Activated CD8-positive, alpha-beta T cell treated with anti-CD3 and anti-CD28 coated beads, Interleukin-2, amount 10 ng/mL, durations not matched to agents 7 days and 5 days (primary cell): ENCODE measurements at regions not wholly inside any gene's neighbourhood (a gene's known extent, or its start where the extent isn't known, plus 50 kb on each side); places are given as distances from the start of the nearest gene placed in this dataset.

ENCODE experiments used
- ATAC-seq: fragments of 150-1000 bp; cut with Tn5 transposase; one replicate; pipeline ENCODE4 v1.10.0; 2021; ENCODE audit warnings: moderate library complexity
- CTCF ChIA-PET: fragments of 350-600 bp; sonication (Branson Sonifier 250); formaldehyde crosslinking; loops from one replicate; lab custom pipeline; 2021; ENCODE audit warnings: antibody characterized with exemption; lab: Charles Lee
- POLR2A ChIA-PET: fragments of 350-600 bp; sonication (Branson Sonifier 250); formaldehyde crosslinking; loops from one replicate; lab custom pipeline; 2021; ENCODE audit warnings: antibody characterized with exemption; lab: Charles Lee
- DNase-seq: peaks from one replicate; pipeline ENCODE4 v3.0.0-alpha.2; 2020
- H3K27ac Mint-ChIP-seq: one replicate; pipeline ENCODE4 v1.8.0; 2021; ENCODE audit warnings: mild to moderate bottlenecking, mixed read lengths
- H3K27me3 Mint-ChIP-seq: one replicate; pipeline ENCODE4 v1.8.0; 2021; ENCODE audit warnings: low read depth, mixed read lengths
- H3K36me3 Mint-ChIP-seq: one replicate; pipeline ENCODE4 v1.8.0; 2021; ENCODE audit warnings: low read depth, mixed read lengths
- H3K4me1 Mint-ChIP-seq: one replicate; pipeline ENCODE4 v1.8.0; 2021; ENCODE audit warnings: low read depth, mixed read lengths
- H3K4me3 Mint-ChIP-seq: one replicate; pipeline ENCODE4 v1.8.0; 2021; ENCODE audit warnings: mild to moderate bottlenecking, mixed read lengths
- H3K9me3 Mint-ChIP-seq: one replicate; pipeline ENCODE4 v1.8.0; 2022; ENCODE audit warnings: mixed read lengths; ENCODE audit not compliant: insufficient read depth

DNA sequence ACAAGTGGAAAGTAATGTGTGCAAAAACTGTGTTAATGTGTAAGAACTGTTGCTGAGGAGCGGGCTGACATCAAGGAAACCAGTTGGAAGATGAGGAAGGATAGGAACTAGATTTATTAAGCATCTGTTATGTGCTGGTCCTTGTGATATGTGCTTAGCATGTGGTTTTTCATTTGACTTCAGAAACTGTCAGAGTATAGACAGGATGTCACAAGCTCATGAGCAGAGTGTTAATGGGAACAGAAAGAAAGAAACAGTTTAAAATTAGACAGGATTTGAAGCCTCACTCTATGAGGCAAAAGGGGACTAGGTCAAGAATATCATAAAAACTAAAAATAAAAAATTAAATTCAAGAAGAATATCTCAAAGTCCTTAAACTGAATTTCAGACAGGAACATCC, 270.6 kb upstream of the DPPA4 start:
- H3K4me1 Mint-ChIP-seq = no peaks in the 10 kb centered on the region
- POLR2A ChIA-PET = no interaction called here
- DNase-seq (no peak), ATAC-seq (no peak)
- no peaks in the 10 kb centered on the region for H3K36me3 Mint-ChIP-seq
- H3K9me3 Mint-ChIP-seq = no peaks in the 10 kb centered on the region
- H3K27ac Mint-ChIP-seq = no peak overlapping the region
- CTCF ChIA-PET = no interaction called here
- no peak overlapping the region for H3K4me3 Mint-ChIP-seq
- peaks cover 3% of the 10 kb centered on the region for H3K27me3 Mint-ChIP-seq

DNA sequence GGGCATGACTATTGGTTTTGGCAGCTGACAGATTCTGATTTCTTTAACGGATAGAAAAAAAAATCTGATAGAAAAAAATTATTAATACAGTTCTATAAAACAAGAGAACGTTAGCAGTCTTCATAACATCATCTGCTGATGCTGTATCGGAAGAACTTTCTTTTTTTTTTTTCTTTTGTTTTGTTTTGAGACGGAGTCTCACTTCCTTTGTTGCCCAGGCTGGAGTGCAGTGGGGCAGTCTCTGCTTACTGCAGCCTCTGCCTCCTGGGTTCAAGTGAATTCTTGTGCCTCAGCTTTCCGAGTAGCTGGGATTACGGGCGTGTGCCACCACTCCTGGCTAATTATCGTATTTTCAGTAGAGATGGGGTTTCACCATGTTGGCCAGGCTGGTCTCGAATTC, 271.2 kb upstream of the DPPA4 start:
- peaks cover 3% of the 10 kb centered on the region for H3K27me3 Mint-ChIP-seq
- DNase-seq = no peak
- ChIA-PET CTCF (no interaction called here), POLR2A (no interaction called here)
- no peaks in the 10 kb centered on the region for H3K4me1 Mint-ChIP-seq
- no peak overlapping the region for H3K27ac Mint-ChIP-seq
- H3K36me3 Mint-ChIP-seq = no peaks in the 10 kb centered on the region
- H3K4me3 Mint-ChIP-seq = no peak overlapping the region
- H3K9me3 Mint-ChIP-seq = no peaks in the 10 kb centered on the region
- ATAC-seq = no peak

DNA sequence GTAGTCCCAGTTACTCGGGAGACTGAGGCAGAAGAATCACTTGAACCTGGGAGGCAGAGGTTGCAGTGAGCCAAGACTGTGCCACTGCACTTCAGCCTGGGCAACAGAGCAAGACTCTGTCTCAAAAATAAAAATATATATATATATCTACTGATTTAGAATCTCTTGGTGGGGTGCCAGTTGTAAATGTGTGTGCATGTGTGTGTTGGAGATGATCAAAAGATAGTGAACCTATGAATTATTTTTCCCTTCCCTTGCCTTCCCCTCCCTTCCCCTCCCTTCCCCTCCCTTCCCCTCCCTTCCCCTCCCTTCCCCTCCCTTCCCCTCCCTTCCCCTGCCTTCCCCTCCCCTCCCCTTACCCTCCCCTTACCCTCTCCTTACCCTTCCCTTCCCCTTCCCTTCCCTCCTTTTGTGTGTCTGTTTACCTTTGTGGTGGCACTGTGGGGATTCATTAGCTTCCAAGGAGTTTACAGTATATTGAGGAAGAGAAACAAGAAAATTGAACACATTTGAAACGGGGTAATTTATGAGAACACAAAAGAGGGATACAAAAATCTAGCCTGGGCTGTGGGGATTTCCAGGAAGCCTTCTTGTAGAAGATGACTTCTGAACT, 281.5 kb upstream of the DPPA4 start:
- CTCF ChIA-PET = no interaction called here
- Mint-ChIP-seq H3K36me3 (no peaks in the 10 kb centered on the region), H3K4me1 (no peaks in the 10 kb centered on the region), H3K4me3 (no peak overlapping the region), H3K27me3 (no peaks in the 10 kb centered on the region), H3K27ac (no peak overlapping the region), H3K9me3 (no peaks in the 10 kb centered on the region)
- DNase-seq = no peak
- POLR2A ChIA-PET = no interaction called here
- no peak for ATAC-seq

DNA sequence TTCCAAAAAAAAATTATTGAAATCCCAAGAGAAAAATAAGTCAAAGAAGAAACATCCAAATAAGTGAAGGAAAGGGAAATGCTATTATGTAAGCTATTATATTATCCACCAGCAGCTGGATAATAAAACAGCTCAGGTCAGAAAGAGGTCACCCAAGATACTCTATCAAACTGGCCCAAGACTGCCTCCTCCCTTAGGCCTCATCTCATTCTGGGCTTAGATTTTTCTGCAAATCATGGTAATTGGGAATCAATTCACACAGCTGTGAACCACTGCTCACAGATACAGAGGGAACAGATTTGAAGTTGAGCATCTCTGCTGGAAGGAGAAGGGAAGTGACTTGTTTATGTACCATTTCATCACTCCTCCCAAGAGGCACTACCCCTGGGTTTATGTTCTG, 294.6 kb upstream of the DPPA4 start:
- ATAC-seq (no peak), DNase-seq (no peak)
- ChIA-PET POLR2A (no interaction called here), CTCF (interaction anchor here (1.6 kb wide), 1 partner anchor 21 kb away, joined by 4 read pairs; no protein-coding TSS in a partner anchor)
- Mint-ChIP-seq H3K4me1 (no peaks in the 10 kb centered on the region), H3K4me3 (no peak overlapping the region), H3K9me3 (no peaks in the 10 kb centered on the region), H3K36me3 (no peaks in the 10 kb centered on the region), H3K27me3 (no peaks in the 10 kb centered on the region), H3K27ac (no peak overlapping the region)

DNA sequence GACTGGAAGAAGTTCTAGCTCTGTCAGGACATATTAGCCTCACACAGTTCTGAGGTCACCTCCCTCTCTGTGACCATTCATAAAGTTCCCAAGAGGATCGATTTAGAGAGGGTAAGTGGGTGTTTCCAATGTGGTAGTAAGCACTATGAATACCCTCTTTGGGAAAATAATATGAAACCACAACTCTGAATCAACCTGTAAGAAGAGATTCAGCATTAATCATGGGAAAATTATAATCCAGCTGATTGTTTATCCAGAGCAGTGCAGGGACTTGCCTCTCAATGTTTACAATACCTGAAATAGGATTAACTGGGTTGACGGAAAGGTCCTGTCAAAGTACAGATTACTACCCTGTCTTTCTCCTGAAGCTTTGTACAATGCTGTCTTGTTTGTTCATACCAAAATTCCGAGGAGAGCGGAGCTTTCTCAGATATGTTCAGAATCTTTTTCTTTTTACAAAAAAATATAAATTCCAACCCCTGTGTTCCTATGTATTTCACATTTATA, 302.9 kb upstream of the DPPA4 start:
- Mint-ChIP-seq H3K27me3 (no peaks in the 10 kb centered on the region), H3K9me3 (no peaks in the 10 kb centered on the region), H3K4me1 (no peaks in the 10 kb centered on the region), H3K27ac (no peak overlapping the region), H3K36me3 (no peaks in the 10 kb centered on the region), H3K4me3 (no peak overlapping the region)
- CTCF ChIA-PET = no interaction called here
- POLR2A ChIA-PET = no interaction called here
- no peak for ATAC-seq
- DNase-seq = no peak

DNA sequence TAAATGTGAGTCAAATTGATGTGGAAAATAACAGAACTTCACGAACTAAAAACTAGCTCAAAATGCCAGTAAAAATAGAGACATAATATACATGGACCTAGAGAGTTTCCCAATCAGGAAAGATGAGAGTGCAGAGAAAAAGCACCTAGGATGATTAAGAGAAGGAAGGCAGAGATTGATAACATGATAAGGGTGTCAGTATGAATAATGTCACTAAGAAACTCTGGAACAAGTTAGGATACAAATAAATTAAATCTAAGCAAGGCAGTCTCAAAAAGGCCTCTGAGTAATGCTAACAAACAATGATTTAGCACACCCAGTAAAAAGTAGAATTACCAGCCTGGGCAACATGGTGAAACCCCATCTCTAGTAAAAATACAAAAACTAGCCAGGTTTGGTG, 304.7 kb upstream of the DPPA4 start:
- H3K9me3 Mint-ChIP-seq = no peaks in the 10 kb centered on the region
- no peaks in the 10 kb centered on the region for H3K36me3 Mint-ChIP-seq
- ATAC-seq = no peak
- DNase-seq = no peak
- H3K4me1 Mint-ChIP-seq = no peaks in the 10 kb centered on the region
- ChIA-PET POLR2A (no interaction called here), CTCF (no interaction called here)
- no peaks in the 10 kb centered on the region for H3K27me3 Mint-ChIP-seq
- H3K4me3 Mint-ChIP-seq = no peak overlapping the region
- H3K27ac Mint-ChIP-seq = no peak overlapping the region

DNA sequence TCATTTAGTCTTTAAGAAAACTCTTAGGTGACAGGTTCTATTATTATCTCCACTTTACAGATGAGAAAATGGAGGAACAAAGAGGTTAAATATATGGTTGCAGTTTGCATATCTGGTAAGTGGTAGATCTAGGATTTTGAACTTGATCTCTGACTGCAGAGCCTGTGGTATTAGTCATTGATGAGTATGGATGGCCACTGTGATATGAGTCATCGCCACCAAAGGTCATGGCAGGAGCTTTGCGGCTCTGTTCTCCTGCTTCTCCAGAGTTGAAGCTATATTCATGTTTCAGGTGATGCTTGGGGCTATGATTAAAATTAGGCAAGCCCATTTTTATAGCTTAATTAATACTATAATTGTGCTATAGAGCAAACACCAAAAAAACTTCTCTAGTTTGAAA, 306.2 kb upstream of the DPPA4 start:
- Mint-ChIP-seq H3K36me3 (no peaks in the 10 kb centered on the region), H3K4me3 (no peak overlapping the region), H3K4me1 (no peaks in the 10 kb centered on the region), H3K27me3 (no peaks in the 10 kb centered on the region), H3K27ac (no peak overlapping the region), H3K9me3 (no peaks in the 10 kb centered on the region)
- CTCF ChIA-PET = no interaction called here
- DNase-seq (no peak), ATAC-seq (no peak)
- POLR2A ChIA-PET = no interaction called here

DNA sequence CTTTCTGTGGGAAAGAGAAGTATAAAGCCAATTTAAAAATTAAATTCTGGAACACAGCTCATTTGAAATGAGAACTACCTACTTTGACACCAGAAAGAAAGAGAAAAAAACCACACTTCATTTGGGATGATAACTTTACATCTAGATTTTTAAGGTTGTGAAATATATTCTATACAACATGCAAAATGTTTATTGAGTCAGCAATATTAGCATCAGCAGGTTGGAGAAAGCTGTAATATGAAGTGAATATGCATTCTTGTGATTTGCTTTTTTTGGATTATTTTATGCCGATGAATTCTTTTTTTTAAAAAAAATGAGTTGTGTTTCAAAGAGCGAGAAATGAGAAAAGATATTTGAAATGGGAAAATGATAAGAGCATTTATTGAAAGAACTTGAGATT, 307.0 kb upstream of the DPPA4 start:
- Mint-ChIP-seq H3K4me1 (no peaks in the 10 kb centered on the region), H3K27ac (no peak overlapping the region), H3K9me3 (no peaks in the 10 kb centered on the region), H3K27me3 (no peaks in the 10 kb centered on the region), H3K36me3 (no peaks in the 10 kb centered on the region), H3K4me3 (no peak overlapping the region)
- DNase-seq (no peak), ATAC-seq (no peak)
- ChIA-PET CTCF (no interaction called here), POLR2A (interaction anchor here (0.5 kb wide), 1 partner anchor 377 kb away, joined by 3 read pairs; no protein-coding TSS in a partner anchor)

DNA sequence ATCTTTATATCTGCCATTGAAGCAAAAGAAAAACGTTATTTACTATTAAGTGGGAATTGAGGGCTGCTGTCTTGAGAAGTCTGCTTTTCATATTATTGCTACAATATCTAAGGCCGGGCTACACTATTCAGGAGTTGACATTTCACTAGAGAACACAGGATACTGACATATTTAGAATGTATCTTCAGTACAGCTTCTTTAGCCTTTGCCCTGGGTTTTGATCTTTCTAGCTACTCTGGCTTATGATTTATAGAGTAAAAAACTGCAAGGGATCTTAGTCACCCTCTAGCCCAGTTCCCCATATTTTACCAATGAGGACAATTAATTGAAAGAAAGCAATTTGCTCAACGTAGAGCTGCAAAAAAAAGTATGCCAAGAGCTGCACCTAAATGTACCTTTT, 307.4 kb upstream of the DPPA4 start:
- H3K27me3 Mint-ChIP-seq = no peaks in the 10 kb centered on the region
- no peak overlapping the region for H3K4me3 Mint-ChIP-seq
- CTCF ChIA-PET = no interaction called here
- no peak for ATAC-seq
- H3K9me3 Mint-ChIP-seq = no peaks in the 10 kb centered on the region
- no peak overlapping the region for H3K27ac Mint-ChIP-seq
- no peaks in the 10 kb centered on the region for H3K4me1 Mint-ChIP-seq
- POLR2A ChIA-PET = interaction anchor here (0.5 kb wide), 1 partner anchor 377 kb away, joined by 3 read pairs; no protein-coding TSS in a partner anchor
- H3K36me3 Mint-ChIP-seq = no peaks in the 10 kb centered on the region
- no peak for DNase-seq

DNA sequence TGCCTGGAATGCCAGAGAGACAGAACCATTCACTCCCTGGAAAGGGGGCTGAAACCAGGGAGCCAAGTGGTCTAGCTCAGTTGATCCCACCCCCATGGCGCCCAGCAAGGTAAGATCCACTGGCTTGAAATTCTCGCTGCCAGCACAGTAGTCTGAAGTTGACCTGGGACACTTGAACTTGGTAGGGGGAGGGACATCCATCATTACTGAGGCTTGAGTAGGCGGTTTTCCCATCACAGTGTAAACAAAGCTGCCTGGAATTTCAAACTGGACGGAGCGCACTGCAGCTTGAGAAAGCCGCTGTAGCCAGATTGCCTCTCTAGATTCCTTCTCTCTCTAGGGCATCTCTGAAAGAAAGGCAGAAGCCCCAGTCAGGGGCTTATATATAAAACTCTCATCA, 310.7 kb upstream of the DPPA4 start:
- POLR2A ChIA-PET = no interaction called here
- H3K27me3 Mint-ChIP-seq = no peaks in the 10 kb centered on the region
- no peak for DNase-seq
- CTCF ChIA-PET = no interaction called here
- H3K36me3 Mint-ChIP-seq = no peaks in the 10 kb centered on the region
- no peak overlapping the region for H3K4me3 Mint-ChIP-seq
- H3K4me1 Mint-ChIP-seq = no peaks in the 10 kb centered on the region
- ATAC-seq = no peak
- no peak overlapping the region for H3K27ac Mint-ChIP-seq
- H3K9me3 Mint-ChIP-seq = no peaks in the 10 kb centered on the region

DNA sequence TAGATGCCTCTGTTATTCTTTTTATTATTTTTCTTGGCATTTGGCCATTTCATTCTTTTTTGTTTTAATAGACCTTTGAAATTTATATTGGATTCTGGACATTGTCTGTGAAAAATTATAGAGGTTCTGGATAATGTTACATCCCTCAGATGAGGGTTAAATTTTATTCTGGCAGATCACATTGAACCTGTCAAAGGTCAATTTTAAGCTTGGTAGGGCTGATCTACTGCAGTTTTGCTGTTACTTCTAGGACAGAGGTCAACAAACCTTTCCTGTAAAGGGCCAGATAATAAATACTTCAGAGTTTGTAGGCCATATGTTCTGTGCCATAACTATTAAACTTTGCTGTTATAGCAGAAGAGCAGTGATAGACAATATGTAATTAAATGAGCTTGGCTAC, 318.9 kb upstream of the DPPA4 start:
- H3K27ac Mint-ChIP-seq = no peak overlapping the region
- ChIA-PET CTCF (no interaction called here), POLR2A (no interaction called here)
- peaks cover 6% of the 10 kb centered on the region for H3K9me3 Mint-ChIP-seq
- no peaks in the 10 kb centered on the region for H3K4me1 Mint-ChIP-seq
- no peaks in the 10 kb centered on the region for H3K36me3 Mint-ChIP-seq
- H3K4me3 Mint-ChIP-seq = no peak overlapping the region
- no peak for DNase-seq
- no peaks in the 10 kb centered on the region for H3K27me3 Mint-ChIP-seq
- ATAC-seq = no peak

DNA sequence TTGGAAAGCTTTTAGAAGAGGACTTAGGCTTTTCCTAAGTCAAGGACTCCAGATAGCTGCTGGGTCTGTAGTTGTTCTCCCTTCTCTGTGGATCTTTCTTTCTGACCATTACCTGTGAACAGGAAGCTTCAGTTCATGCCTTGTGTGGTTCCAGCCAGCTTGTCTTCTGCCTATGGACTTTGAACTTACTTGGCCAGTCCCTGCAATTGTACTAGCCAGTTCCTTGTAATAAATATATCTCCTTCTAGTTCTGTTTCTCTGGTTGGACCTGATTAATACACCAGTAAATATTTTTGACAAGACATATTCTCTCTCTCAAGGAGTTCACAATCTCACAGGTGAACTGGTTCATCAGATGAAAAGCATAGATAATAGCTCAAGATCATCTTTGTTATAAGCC, 341.3 kb upstream of the DPPA4 start:
- ChIA-PET POLR2A (no interaction called here), CTCF (interaction anchor here (0.5 kb wide), 1 partner anchor 559 kb away, joined by 3 read pairs; no protein-coding TSS in a partner anchor)
- H3K9me3 Mint-ChIP-seq = no peaks in the 10 kb centered on the region
- H3K27ac Mint-ChIP-seq = no peak overlapping the region
- DNase-seq = no peak
- H3K27me3 Mint-ChIP-seq = peaks cover 5% of the 10 kb centered on the region
- ATAC-seq = no peak
- H3K4me3 Mint-ChIP-seq = no peak overlapping the region
- no peaks in the 10 kb centered on the region for H3K4me1 Mint-ChIP-seq
- H3K36me3 Mint-ChIP-seq = no peaks in the 10 kb centered on the region

DNA sequence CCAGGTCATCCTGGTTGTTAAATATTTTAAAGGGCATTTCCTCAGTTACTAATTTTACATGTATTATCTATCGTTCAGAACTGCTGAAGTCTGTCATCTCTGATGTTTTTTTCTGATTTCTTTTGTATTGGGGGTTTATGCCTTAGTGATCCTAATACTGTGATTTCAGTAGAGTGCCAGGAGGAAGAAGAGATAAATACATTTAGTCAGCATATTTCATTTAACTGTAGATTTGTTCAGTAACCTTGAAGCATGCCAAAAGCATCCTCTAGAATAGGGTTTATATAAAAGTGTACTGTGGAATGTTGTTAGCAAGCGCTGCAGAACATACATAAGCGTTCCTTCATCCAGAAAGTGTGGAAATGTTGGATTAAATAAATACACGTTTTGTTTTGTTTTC, 342.3 kb upstream of the DPPA4 start:
- Mint-ChIP-seq H3K27me3 (peaks cover 5% of the 10 kb centered on the region), H3K4me3 (no peak overlapping the region), H3K36me3 (no peaks in the 10 kb centered on the region), H3K4me1 (no peaks in the 10 kb centered on the region), H3K27ac (no peak overlapping the region), H3K9me3 (no peaks in the 10 kb centered on the region)
- ChIA-PET POLR2A (no interaction called here), CTCF (no interaction called here)
- ATAC-seq = no peak
- no peak for DNase-seq
